Myocyte (in vitro differentiated cells): ENCODE measurements at regions not wholly inside any gene's neighbourhood (a gene's known extent, or its start where the extent isn't known, plus 50 kb on each side); places are given as distances from the start of the nearest gene placed in this dataset.
"Not testable (repeated sequence)": the region's sequence is repeated elsewhere in the genome, so short reads cannot be mapped to it uniquely, and the experiment has no call there.

ENCODE experiments used
- DNase-seq: peaks from one replicate; pipeline ENCODE4 v3.0.0-alpha.2; 2012; ENCODE audit warnings: low read depth

DNA sequence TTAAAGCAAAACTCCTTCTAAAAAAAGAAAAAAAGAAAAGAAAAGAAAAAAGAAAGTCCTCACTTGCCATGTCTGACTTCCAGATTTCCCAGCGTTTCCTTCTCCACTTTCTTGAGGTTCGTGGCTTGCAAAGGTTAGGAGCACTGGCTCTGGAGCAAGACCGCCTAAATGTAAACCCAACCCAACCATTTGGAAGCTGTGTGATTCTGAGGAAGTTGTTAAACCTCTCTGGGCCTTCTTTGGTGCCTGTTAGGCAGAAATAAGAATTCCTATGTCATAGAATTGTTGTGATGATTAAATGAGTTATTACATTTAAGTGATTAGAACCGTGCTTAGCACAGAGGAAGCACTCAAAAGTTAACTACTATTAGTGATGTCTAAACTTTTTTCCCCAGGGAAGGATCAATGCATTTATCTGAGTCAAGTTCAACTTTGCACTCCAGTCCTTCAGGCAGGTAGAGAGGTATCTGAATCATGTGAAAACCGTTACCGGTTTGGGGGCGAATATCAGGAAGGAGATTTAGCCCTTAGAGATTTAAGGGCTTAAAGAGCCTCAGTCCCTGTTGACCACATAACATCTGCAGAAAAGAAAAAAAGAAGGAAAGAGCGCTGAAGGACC lies 78.3 kb upstream of the HES1 start:
- no peak for DNase-seq

DNA sequence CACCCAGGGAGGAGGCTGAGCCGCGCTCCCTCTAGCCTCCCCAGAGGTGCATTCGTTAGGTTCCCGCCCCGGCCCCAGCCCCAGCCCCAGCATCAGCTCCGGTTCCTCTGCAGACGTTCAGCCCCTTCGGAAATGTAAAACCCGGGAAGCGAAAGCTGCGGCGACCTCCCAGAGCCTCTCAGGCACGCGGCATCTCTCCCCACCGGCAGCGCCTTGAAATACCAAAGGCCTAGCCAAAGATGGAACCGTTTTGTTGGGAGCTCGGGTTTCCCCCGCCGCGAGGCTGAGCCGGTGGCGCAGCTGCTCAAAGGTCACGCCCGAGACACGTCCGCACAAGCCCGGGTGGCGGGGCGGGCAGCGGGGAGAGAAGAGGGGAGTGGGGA lies 77.8 kb upstream of the HES1 start:
- DNase-seq, result peak; percentile 87

DNA sequence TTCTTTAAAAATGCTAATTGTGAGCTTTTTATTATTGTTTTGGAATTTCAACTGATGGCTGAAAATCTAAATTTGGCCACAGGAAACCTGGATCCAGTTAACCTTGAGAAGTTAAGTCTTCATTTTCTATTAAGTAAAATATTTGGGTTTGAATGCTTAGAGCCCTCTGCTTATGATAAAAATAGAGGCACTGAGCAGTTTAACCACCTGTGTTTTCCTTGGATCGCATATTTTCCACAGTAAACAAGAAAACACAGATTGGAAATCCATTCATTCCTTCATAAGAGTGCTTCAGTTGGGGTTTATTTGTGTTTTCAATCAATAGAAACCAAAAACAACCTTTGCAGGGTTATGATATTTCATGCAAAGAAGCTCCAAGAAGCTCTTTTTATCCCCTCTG lies 77.2 kb upstream of the HES1 start:
- no peak for DNase-seq

DNA sequence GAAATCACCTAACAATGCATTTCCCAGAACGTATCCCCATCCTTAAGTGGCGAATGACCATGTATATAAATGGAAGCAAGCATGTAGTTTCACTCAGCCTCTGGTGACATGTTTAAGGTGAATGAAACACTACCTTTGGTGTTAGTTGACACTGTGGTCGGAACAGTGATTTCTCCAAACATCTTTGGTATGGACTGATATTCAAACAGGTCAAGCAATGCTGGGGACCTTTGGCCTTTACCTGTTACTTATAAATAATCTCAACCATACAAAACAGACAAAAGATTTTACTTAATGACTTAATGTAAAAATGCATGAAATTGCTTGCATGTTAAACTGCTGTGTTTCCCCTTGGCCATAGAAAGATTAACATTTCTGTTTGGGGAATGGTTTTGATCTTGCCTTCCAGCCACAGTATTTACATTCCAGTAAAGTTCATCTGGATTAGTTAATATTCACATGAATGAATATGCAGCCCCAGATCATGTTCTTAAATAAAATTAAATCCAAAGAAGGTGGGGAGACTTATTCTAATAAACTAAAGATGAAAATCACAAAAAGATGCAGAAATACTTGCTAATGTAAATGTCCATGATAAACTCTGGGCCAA lies 74.4 kb upstream of the HES1 start:
- DNase-seq, result no peak

DNA sequence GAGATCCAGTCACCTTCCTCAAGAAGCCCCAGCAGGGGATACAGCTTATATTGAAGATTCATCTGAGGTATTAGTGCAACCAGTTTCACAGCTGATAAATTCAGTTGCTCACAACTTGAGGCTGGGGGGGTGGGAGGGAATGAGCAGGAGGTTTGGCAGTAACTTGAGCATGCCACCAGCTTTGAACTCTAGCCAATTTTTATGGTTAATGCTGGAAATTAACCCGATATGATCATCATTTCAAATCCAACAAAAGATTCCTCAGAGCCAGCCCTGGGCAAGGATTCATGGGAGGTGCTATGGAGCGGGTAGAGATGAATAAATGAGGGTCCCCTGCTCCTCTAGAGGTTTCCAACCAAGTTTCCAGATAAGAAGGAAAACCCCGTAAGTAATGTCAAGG lies 73.1 kb upstream of the HES1 start:
- no peak for DNase-seq

DNA sequence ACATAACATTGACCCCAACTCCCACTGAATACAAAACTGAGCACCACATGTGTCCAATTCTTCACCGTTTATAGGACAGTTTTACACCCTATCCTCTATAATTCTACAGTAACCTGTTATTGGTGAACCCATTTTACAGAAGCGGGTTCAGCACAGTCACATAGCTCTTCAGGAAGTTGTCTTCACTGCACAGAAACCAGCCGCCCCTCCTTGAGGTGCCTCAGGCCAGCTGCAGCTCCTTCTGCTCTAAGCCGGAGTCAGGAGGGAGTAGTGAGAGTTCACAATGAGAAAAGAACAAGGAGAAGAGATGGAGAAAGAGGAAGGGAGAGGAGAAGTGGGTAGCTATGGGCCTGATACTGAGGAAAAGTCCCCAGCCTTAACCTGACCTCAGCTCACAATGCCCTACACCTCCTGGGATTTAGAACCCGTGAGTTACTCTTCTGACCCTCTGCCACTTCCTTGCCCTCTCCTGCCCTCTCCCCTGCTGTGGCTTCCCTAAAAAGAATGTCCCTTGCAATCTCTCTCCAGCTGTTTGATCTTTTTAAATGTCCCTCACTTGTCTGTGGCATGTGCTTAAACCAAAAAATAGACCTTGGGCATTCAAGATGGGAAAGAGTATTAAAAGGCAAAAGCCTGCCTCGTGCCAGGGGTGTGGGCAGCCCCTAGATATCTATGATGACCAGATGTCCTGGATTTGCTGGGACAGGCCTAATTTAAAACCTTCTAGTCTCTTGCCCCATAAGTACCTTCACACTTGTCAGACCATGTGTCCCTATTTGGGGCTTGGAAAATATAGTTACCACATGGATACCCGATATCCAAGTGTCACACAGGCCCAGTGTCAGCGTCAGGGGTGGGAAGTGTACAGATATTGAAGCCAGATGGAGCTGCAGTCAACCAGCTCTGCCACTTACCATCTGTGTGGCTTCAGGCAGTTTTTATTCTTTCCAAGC lies 71.3 kb upstream of the HES1 start:
- peak; percentile 95 for DNase-seq

DNA sequence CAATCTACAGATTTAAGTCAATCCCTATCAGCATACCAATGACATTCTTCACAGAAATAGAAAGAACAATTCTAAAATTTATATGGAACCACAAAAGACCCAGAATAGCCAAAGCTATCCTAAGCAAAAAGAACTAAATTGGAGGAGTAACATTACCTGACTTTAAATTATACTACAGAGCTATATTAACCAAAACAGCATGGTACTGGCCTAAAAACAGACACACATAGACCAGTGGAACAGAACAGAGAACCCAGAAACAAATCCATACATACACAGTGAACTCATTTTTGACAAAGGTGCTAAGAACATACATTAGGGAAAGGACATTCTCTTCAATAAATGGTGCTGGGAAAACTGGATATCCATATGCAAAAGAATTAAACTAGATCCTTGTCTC lies 68.6 kb upstream of the HES1 start:
- DNase-seq, result not testable (repeated sequence)

DNA sequence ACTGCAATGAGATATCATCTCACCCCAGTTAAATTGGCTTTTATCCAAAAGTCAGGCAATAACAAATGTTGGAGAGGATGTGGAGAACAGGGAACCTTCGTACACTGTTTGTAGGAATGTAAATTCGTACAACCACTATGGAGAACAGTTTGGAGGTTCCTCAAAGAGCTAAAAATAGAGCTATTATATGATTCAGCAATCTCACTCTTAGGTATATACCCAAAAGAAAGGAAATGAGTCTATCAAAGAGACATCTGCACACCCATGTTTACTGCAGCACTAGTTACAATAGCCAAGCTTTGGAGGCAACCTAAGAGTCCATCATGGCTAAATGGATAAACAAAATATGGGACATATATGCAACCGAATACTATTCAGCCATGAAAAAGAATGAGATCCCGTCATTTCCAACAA lies 68.0 kb upstream of the HES1 start:
- no peak for DNase-seq

DNA sequence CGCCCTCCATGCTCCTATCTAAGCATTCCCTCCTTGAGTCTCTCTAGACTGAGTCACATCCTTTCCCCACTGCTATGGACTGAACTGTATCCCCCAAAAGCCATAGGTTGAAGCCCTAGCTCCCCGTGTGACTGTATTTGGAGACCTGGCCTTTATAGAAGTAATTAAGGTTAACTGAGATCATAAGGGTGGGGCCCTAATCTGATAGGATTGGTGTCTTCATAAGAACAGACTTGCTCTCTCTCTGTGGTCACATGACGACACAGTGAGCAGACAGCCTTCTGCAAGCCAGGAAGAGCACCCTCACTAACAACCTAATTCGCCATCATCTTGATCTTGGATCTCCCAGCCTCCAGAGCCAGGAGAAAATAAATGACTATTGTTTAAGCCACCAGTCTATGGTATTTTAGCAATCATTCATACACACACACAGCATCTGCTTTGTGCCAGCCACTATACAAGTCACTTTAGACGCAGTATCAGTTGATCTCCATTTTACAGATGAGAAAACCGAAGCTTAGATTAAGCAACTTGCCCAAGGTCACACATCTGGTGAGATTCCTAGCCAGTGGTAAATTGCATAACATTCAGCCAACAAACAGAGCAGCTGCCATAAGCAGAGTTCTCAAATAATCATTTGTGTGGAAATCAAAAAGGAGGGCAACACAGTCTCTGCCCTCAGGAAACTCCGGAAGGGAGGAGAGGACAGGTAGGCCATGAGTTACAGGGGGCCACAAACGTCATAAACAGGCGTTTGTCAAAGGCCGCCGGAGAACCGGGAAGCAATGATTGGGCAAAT lies 66.3 kb upstream of the HES1 start:
- DNase-seq, result no peak

DNA sequence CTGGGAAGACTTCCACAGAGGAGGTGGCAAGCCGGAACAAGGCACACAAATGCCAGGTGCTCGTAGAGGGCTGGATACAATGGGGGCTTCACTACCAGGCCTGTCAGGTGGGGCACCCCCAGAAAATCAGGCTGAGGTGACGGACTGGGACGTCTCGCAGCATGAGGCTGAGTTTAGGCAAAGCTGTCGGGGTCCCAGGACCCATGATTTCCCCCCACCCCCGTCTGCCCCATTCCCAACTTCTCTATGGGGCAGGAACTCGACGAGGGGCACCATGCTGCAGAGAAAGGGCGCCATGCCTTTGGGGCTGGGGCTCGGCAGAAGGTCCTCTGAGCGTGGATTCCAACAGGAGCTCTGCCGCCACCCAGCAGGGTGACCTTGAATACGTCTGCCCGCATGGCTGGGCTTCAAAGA lies 65.7 kb upstream of the HES1 start:
- DNase-seq, result no peak

DNA sequence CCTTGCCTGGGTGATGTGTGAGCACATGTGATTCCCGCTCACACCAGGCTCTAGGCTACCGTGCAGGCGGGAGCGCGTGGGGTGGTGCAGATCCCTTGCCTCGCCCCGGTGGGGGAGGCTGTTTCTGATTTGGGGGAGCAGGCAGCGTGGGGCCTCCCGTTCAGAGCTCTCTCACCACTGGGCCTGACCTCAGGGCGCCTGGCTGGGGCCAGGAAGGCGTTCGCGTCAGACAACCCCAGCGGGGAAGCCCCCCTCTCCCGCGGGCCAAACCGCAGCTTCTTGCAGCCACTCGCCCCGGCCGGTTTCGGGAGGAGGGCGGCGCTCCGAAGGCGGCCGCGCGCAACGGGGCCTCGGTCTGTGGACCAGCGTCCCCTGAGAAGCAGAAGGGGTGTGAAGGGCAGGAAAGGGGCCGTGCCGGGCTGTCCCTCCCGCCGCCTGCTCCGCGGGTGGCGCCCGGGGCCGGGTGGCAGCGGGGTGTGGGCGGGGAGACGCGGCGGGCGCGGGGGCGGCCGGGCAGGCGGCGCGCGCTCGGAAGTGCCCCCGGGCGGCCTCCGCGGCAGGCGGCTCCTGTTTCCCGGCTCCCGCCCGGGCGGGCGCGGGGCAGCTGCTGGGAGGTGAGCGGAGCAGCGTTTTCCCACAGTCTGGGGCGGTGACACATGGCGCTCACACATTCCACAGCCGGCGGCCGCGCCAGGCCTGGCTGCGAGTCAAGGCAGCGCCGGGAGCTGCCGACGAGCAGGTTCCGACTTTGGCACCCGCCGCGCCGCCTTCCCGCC lies 65.1 kb upstream of the HES1 start:
- peak; percentile 95 for DNase-seq

DNA sequence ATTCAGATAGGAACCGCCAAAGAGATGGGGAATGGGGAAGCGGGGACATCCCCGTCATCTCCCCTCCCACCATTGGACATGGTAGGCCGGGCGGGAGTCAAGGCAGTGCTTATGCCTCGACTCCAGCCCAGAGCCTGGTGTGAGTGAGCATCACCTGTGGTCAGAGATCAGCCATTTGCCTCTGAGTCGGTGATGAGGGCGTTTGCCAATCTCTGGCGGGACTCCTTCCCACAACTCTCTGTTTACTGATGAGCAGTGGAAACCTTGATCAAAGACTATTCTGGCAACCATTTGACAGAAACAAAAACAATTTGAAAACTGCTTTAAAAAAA lies 63.9 kb upstream of the HES1 start:
- DNase-seq, result peak; percentile 40

DNA sequence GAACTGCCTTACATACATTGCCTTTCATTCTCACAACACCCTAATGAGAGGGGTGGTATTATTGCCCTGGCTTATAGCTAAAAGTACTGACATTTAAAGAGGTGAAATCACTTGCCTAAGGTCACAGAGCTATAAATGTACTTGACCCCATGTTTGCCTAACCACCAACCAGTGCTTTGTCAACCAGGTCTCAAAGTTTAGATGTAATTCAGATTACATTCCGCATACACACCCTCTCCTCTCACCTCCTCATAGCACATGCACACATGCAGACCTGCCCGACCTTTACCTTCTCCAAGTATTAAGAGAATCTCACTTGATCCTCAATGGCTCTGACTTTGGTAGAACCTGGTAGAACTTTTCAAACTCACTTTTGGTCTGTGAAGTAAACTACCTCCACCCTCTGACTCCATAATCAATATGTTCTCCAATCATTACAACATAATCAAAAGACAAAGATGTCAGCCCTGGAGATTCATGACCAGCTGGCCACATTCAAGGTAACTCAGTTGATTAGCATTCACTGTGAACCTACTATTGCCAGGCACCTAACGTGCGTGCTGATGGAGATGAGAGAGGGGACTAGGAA lies 63.2 kb upstream of the HES1 start:
- DNase-seq, result no peak

DNA sequence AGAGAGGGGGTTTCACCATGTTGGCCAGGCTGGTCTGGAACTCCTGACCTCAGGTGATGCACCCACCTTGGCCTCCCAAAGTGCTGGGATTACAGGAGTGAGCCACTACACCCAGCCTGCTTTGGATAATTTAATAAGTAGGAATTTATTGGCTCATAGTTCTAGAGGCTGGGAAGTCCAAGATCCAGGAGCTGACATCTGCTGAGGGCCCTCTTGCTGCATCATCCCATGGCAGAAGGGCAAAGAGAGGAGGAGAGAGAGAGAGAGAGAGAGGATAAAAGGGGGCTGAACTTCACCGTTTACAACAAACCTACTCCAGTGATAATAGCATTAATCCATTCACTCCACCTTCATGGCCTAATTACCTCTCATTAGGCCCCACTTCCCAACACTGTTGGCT lies 62.0 kb upstream of the HES1 start:
- no peak for DNase-seq

DNA sequence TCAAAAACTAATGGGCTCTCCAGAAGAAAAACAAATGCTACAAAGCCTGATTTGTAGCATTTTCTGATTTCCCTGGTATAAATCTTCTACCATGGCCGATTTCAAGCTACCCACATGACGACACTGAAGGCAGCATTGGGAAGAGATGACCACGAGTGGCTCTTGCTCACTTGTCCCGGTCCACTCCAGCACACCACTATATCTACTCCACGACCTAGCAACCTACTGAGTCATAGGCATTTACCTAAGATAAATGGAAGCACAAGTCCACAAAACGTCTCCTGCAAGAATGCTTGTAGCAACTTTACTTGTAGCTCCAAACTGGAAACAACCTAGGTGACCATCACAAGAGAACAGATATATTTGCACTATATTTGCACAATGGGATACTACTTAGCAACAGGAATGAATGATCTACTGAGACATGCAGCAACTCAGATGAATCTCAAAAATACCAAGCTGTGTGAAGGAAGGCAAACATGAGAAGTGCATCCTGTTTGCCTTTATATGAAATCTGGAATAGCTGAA lies 60.8 kb upstream of the HES1 start:
- DNase-seq, result no peak

DNA sequence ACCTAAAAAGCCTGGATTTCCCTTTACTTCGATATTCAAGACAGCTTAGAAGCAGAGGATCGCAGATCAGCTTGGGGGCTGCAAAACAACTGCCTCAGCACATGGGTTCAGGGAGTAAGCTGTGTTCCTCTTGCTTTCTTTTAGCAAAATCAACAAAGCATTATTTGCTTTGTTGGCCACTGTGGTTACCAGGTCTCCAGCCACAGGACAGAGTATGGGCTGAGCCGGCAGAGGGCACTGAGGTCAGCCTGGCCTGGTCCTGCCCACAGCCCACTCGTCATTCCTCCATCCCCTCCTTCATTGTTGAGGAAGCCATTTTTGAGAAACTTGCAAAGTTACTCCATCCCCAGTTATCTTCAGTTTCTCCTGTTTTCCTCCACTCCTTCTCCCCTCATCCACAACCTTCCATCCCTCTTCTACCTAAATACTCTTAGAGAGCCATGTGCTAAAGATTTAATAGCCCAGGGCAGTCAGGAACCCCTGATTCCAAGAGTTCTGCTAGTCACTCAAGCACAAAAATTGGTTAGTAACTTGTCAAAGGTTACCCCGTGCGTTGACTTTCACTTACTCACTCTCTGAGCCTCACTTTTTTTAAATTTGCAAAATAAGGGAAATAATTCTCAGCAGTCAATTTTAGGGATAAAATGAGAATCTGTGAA lies 60.0 kb upstream of the HES1 start:
- no peak for DNase-seq

DNA sequence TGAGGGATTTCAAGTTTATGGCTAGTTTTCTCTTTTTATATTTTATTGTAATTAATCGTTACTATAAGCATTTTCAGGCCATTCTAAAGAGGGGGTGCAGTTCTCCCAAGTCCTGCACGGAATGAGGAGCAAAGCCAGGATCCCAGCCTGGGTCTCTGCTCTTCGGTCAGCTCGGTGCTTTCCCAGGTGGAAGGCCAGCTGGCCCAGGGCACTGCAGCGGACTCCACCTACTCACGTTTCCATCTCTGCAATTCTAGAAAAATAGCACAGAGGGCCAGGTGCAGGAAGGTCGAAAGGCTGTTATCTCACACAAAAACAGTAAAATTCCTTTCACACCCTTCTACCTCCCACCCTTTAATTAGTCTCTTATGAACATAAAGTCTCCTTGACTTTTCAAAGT lies 59.5 kb upstream of the HES1 start:
- DNase-seq, result no peak

DNA sequence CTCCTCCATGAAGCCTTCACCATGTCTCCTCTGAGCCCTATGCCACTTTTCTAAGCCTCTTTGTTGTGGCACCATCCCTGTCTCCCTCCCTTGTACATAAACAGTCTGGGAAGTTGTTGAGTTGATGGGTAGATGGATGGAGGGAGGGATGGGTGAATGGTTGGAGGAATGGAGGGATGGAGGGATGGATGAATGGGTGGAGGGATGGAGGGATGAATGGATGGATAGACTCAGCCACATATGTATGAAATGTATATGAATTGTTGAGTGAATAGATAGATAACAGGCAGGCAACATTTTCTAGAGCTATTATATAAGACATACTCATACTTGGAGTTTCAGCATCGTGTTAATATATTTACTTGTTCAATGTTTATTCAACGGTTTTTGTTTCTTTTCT lies 58.3 kb upstream of the HES1 start:
- no peak for DNase-seq

DNA sequence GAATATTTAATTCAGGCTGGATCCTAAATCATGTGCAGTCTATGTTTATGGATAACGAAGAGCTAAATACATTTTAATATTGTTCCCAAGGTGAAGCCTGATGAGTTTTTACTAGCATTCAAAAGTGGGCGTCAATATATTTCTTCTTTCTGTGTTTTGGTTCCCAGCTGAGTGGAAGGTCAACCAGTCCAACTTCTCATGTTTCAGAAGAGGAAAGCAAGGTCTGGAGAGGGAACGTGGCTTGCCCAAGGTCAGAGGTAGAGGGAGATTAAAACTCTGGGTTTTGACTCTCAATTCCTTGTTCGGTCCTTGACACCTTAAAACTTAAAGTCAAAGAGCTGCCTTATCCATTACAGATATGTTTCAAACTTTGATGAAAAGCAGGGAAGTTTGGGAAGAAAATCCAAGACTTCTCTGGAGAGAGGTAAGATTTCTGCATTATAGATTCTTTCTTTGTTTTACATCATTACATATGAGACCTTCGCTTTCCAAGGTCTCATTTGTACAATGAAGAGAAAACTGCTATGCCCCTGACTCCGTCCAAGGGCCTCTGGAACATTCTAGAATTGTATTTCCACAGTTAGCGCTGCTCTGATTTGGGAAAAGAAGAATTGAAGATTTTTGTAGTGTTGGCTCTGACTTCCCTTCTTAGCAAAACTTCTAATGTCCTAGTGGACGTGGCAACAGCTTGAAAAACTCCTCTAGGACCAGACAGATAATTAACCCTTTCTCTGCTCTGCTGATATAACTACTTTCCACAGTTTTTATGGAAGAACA lies 57.7 kb upstream of the HES1 start:
- DNase-seq, result no peak
